HG03139 (cell line): ENCODE measurements at regions not wholly inside any gene's neighbourhood (a gene's known extent, or its start where the extent isn't known, plus 50 kb on each side); places are given as distances from the start of the nearest gene placed in this dataset.
"Not testable (repeated sequence)": the region's sequence is repeated elsewhere in the genome, so short reads cannot be mapped to it uniquely, and the experiment has no call there.

Experiments used
- ATAC-seq: cut with Tn5 transposase; IDR thresholded peaks from one replicate; pipeline ENCODE4 v1.9.1; 2021; ENCODE audit not compliant: unreplicated experiment

DNA sequence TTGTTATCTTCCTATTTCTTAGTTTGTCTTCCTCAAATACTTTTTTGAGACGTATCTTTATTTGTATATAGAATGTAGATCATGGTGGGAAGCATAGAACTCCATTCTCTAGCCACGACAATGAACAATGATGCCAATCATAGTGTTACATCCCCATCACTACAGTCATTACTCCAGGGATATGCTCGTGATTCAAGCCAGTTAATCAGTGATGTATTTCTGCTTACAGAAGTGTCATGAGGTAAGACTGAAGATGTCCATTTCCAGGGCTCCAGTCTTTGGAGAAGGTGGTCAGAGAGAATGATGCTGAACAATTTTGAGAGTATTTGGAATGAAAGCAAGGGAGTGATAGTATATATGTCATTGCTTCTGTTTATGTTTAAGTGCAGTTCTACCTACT, 777.2 kb upstream of the TMEFF2 start:
- no peak for ATAC-seq

- ATAC-seq: no peak
Measured at GRCh38 chr2:192969055-192969454, 774.3 kb upstream of the TMEFF2 start.

- no peak for ATAC-seq
Measured at GRCh38 chr2:192960945-192961344, 766.2 kb upstream of the TMEFF2 start.

DNA sequence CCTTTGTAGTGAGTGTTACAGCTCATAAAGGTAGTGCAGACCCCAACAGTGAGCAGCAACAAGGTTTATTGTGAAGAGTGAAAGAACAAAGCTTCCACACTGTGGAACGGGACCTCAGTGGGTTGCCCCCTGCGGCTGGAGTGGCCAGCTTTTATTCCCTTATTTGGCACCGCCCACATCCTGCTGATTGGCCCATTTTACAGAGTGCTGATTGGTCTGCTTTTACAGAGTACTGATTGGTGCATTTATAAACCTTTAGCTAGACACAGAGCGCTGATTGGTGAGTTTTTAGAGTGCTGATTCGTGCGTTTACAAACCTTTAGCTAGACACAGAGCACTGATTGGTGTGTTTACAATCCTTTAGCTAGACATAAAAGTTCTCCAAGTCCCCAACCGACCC, 763.9 kb upstream of the TMEFF2 start:
- ATAC-seq: not testable (repeated sequence)

DNA sequence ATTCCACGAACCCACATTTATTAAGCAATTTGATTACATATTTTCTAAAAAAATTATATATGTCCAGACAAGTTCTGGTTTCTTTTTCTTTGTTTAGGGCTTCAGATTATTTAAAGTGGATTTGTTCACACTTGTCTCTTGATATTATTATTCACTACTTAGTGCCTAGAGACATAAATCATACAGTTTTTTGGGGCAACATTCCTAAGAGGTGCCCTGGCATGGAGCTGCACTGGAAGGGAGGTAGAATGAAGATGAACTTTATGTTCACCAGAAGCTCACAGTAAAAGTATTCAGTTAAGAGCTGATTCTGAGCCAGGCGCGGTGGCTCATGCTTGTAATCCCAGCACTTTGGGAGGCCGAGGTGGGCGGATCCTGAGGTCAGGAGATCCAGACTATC, 762.7 kb upstream of the TMEFF2 start:
- ATAC-seq: no peak

DNA sequence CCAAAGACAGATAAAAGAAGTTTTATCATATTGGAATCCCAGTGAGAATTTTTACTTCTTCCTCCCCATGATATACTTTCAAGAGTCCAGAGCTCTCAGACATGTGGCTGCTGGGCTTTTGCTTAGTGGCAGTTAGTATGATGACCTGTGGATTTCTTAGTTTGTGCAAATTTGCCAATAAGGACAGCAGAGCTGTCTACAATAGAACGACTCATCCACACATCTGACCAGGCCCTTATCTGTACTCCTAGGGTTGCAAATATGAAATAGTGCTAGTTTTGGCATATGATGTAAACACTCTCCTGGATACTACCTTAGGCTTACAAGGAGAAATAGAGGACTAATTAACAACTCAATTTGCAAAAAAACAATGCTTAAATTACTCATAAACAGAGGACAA, 758.4 kb upstream of the TMEFF2 start:
- ATAC-seq: no peak

GRCh38 chr2:192952245-192952644, 757.5 kb upstream of the TMEFF2 start:
- ATAC-seq: no peak

GRCh38 chr2:192948316-192948715, 753.6 kb upstream of the TMEFF2 start:
- ATAC-seq: no peak

DNA sequence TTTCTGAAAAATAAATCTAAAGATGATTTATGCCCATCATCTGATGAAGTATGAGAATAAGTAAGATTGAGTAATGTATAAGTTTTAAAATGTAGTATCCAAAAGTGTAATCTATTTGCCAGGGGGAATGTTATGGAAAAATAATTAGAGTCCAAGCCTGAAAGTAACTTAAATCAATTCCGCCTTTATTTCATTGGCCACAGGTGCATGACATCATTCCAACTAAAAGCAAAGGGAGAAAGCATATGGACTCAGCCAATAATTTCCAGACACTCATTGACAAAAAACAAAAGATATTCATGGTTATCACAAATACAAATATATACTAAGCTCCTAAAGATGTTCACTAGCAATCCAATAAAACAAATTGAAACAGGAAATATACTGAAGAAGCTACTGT, 752.6 kb upstream of the TMEFF2 start:
- ATAC-seq: no peak

DNA sequence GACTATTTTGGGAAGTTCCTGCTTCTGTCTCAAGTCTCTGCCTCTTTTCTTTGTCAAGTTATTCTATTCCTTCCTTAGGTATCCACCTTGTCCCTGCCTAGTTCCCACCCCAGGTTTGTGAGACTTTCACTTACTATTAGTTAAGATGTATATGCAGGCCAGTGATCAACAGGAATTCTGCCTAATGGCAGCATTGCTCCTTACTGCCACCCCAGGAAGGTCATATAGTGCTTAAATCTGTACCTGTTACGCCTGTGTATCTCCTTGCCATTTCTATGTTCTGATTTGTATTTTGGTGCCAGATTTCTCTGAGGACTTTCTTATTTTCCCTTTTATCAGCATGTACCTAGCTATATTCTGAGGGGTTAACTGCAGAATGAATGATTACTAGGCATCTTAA, 746.0 kb upstream of the TMEFF2 start:
- ATAC-seq: no peak

DNA sequence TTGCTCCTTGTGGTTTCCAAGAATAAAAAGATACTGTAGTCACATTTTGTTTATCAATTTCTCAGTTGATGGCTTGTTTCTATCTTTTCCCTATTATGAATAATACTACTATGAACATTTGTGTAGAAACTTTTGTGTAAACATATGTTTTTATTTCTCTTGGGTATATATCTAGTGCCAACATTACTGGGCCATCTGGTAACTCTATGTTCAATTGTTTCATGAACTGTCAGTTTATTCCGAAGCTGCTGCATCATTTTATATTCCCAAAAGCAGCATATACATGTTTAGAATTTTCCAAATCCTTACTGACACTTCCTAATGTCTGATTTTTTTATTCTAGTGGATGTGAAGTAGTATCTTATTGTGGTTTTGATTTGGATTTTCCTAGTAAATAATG, 737.6 kb upstream of the TMEFF2 start:
- ATAC-seq: no peak

DNA sequence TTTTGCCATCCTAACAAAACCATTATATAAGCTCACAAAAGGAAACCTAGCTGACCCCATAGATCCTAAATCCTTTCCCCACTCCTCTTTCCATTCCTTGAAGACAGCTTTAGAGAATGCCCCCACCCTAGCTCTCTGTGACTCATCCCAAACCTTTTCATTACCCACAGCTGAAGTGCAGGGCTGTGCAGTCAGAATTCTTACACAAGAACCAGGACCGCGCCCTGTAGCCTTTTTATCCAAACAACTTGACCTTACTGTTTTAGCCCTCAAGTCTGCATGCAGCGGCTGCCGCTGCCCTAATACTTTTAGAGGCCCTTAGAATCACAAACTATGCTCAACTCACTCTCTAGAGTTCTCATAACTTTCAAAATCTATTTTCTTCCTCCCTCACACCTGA, 726.9 kb upstream of the TMEFF2 start:
- ATAC-seq: not testable (repeated sequence)

GRCh38 chr2:192901446-192901845, 706.7 kb upstream of the TMEFF2 start:
- no peak for ATAC-seq

- ATAC-seq: no peak
Measured at GRCh38 chr2:192899466-192899865, 704.7 kb upstream of the TMEFF2 start.

DNA sequence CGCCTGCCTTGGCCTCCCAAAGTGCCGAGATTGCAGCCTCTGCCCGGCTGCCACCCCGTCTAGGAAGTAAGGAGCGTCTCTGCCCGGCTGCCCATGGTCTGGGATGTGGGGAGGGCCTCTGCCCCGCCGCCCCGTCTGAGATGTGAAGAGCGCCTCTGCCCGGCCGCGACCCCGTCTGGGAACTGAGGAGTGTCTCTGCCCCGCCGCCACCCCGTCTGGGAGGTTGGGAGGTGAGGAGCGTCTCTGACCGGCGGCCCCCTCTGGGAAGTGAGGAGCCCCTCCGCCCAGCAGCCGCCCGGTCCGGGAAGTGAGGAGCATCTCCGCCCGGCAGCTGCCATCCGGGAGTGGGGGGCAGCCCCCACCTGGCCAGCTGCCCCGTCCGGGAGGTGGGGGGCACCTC, 699.2 kb upstream of the TMEFF2 start:
- ATAC-seq: not testable (repeated sequence)

DNA sequence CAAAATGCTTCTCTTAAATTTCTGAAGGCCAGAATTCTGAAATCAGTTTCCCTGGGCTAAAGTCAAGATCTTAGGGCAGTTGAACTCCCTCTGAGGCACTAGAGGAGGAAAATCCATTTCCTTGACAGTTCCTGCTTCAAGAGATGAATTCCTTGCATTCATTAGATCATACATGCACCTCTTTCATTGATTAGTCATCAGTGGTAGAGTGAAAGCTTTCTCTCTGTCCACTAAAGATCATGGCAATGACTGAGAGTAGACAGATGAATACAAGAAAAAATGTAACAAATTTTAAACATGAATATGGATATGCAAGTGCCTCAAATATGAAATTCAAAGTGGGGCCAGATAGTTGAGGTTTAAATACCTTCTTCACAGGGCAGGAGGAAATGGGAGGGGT, 693.4 kb upstream of the TMEFF2 start:
- ATAC-seq: no peak

- no peak for ATAC-seq
Measured at GRCh38 chr2:192887337-192887736, 692.6 kb upstream of the TMEFF2 start.

DNA sequence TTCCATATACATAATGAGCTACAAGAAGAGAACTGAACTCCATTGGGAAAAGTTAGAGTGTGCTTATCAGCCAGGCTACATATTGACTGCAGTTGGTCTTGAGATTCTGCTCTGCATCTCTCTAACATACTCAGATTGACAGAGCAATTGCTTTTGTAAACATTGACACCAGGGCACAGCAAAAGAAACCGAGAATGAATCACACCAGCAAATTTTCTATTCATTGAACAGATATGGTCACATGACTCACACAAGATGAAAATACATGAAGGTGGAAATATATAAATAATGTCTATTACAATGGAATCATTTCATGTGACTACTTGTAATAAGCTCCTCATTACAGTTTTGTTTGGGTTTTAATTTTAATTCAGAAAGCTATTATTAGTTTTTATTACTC, 691.9 kb upstream of the TMEFF2 start:
- no peak for ATAC-seq

DNA sequence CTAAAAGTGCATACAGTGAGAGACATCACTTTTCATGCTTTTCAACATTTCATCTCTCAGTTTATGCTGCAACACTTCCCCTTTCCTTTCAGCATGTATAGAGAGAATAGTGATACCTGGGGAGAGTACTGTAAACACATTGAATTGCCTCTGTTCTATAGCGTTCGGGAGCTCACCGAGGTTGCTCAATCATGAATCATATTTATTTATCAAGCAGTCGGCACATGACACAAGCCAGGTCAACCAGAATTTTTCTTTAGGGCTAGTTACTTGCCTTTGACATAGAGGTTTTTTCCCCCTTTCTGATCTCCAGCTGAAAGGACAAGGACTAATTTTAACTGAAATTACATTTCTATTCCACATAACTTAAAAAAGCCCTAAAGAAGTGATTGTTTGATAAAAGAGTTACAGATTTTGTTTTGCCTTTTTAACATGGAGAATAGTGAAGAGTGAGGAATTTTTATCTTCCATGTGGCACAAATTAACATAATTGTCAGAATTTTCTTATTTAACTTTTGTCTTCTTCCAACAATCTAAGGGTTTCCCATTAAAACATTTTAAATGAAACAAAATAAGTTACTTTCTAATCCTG, 690.9 kb upstream of the TMEFF2 start:
- ATAC-seq: no peak

DNA sequence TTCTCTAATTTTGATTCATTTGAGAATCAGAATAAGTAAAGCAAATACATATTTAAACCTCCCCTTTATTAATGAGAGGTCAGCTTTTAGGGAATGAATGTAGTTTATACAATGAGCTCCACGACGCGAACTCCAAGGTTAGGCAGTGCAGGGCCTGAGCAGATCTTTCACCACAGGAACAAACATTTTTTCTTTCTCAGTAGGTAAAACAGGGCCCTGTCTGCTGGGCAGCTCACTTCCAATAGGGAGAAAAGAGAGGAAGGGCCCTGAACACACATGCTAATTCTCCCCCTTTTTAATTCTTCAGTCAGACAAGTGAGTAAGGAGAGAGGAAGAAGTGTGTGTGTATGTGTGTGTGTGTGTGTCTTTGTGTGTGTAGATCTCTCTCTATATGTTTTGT, 682.4 kb upstream of the TMEFF2 start:
- no peak for ATAC-seq

GRCh38 chr2:192876698-192877097, 682.0 kb upstream of the TMEFF2 start:
- no peak for ATAC-seq

- ATAC-seq: no peak
Measured at GRCh38 chr2:192854706-192855105, 660.0 kb upstream of the TMEFF2 start.

GRCh38 chr2:192854031-192854430, 659.3 kb upstream of the TMEFF2 start:
- ATAC-seq: no peak

DNA sequence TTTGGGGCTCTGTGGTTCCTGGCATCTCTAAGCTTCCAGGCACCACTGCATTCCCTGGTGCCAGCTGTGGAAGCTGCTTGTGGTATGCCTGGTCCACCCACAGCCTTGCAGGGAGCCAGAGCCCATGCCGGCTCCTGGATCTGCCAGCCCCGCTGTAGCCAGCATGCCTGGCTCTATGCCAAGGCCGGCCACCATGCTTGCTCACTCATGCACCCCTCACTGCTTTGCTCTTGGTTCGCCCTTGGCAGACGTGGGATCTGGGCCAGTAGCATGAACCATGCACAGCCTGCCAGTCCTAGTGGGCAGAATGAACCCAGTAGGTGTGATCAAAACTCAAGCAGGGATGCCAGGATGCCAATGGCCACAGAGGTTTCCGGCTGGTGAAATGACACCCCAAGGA, 634.2 kb upstream of the TMEFF2 start:
- no peak for ATAC-seq
